BJ (cell line): ENCODE measurements at regions not wholly inside any gene's neighbourhood (a gene's known extent, or its start where the extent isn't known, plus 50 kb on each side); places are given as distances from the start of the nearest gene placed in this dataset.

Experiments used
- CTCF ChIA-PET: fragments of 350-600 bp; formaldehyde crosslinking; extraction: SDS; loops from one replicate; lab custom pipeline; 2021; ENCODE audit warnings: antibody characterized with exemption, inconsistent platforms; lab: Yijun Ruan, JAX
- POLR2A ChIA-PET: fragments of 300-600 bp; sonication (Branson Sonifier 250); formaldehyde crosslinking; extraction: SDS; loops from one replicate; lab custom pipeline; 2021; ENCODE audit warnings: antibody characterized with exemption; lab: Charles Lee
- DNase-seq: peaks from one replicate; pipeline ENCODE4 v3.0.0-alpha.2; 2011; ENCODE audit warnings: low read depth
- H3K27me3 ChIP-seq: 2 replicates; pipeline ENCODE4 v1.6.0; 2011; ENCODE audit warnings: low read length; ENCODE audit not compliant: control insufficient read depth, insufficient read depth
- H3K36me3 ChIP-seq: 2 replicates; pipeline ENCODE4 v1.5.1; 2011; ENCODE audit warnings: low read length; ENCODE audit not compliant: control insufficient read depth, insufficient read depth
- H3K4me3 ChIP-seq: 2 replicates; pipeline ENCODE4 v1.5.1; 2011; ENCODE audit warnings: low read depth, mild to moderate bottlenecking, control low read depth, low read length
- CTCF ChIP-seq: IDR thresholded peaks from 2 replicates; pipeline ENCODE4 v1.5.1; 2011; ENCODE audit warnings: low read depth, mild to moderate bottlenecking, control low read depth, inconsistent platforms, low read length, moderate library complexity; ENCODE audit not compliant: insufficient read depth

- ChIA-PET POLR2A (no interaction called here), CTCF (no interaction called here)
- no peak overlapping the region for H3K4me3 ChIP-seq
- no peak for DNase-seq
- H3K36me3 ChIP-seq, result no peaks in the 10 kb centered on the region
- H3K27me3 ChIP-seq, result no peaks in the 10 kb centered on the region
- no peak for TF ChIP-seq CTCF
Observed at GRCh38 chr5:125813221-125813974, 609.8 kb upstream of the GRAMD2B start.

- Histone ChIP-seq H3K36me3 (no peaks in the 10 kb centered on the region), H3K27me3 (no peaks in the 10 kb centered on the region), H3K4me3 (no peak overlapping the region)
- ChIA-PET CTCF (no interaction called here), POLR2A (no interaction called here)
- no peak for DNase-seq
- no peak for TF ChIP-seq CTCF
Observed at GRCh38 chr5:125814119-125814518, 609.1 kb upstream of the GRAMD2B start.

- no peak for TF ChIP-seq CTCF
- H3K27me3 ChIP-seq, result no peaks in the 10 kb centered on the region
- ChIA-PET POLR2A (no interaction called here), CTCF (no interaction called here)
- no peaks in the 10 kb centered on the region for H3K36me3 ChIP-seq
- DNase-seq, result no peak
- H3K4me3 ChIP-seq, result no peak overlapping the region
Observed at GRCh38 chr5:125823572-125823971, 599.6 kb upstream of the GRAMD2B start.

- Histone ChIP-seq H3K4me3 (no peak overlapping the region), H3K27me3 (no peaks in the 10 kb centered on the region; the same call in 1 of the 2 replicates), H3K36me3 (no peaks in the 10 kb centered on the region)
- POLR2A ChIA-PET, result no interaction called here
- no peak for TF ChIP-seq CTCF
- CTCF ChIA-PET, result no interaction called here
- no peak for DNase-seq
Observed at GRCh38 chr5:125826214-125826613, 597.0 kb upstream of the GRAMD2B start.

GRCh38 chr5:125829349-125829748, 593.9 kb upstream of the GRAMD2B start:
- Histone ChIP-seq H3K27me3 (no peaks in the 10 kb centered on the region; the same call in 1 of the 2 replicates), H3K36me3 (no peaks in the 10 kb centered on the region), H3K4me3 (no peak overlapping the region)
- no peak for TF ChIP-seq CTCF
- no peak for DNase-seq
- ChIA-PET CTCF (no interaction called here), POLR2A (no interaction called here)
